ENCODE measurements at regions not wholly inside any gene's neighbourhood (a gene's known extent, or its start where the extent isn't known, plus 50 kb on each side); places are given as distances from the start of the nearest gene placed in this dataset.

GRCh38 chr5:133698259-133698554 is 85.9 kb upstream of the FSTL4 start:
- intact Hi-C loops (cut with micrococcal nuclease; ENCODE audit: unreplicated experiment), result no loop called here
- POLR2A ChIA-PET (ENCODE audit: low non-redundant PET), result no interaction called here

GRCh38 chr5:133697536-133698258 is 85.4 kb upstream of the FSTL4 start:
- H3K9me3 ChIP-seq (ENCODE audit: low read depth, low read length, poor library complexity, severe bottlenecking), result no peaks in the 10 kb centered on the region
- DNase-seq (ENCODE audit: low spot score), result no peak
- no peak overlapping the region for H3K27ac ChIP-seq (ENCODE audit: low read depth, low read length, poor library complexity, severe bottlenecking)
- no peak overlapping the region for H3K4me3 ChIP-seq (ENCODE audit: low read depth, low read length, poor library complexity, severe bottlenecking)
- TF ChIP-seq EZH2 (IDR thresholded peaks at IDR 0.05; ENCODE audit: borderline replicate concordance, low read depth, low read length, poor library complexity, severe bottlenecking) (no peak), CTCF (conservative IDR thresholded peaks at IDR 0.05; ENCODE audit: low read depth, low read length) (no peak)
- BruUV-seq (replicated peaks), result no TSS peak
- intact Hi-C loops (cut with micrococcal nuclease; ENCODE audit: unreplicated experiment), result no loop called here
- H3K36me3 ChIP-seq (ENCODE audit: insufficient read depth, low read length, poor library complexity, severe bottlenecking), result no peaks in the 10 kb centered on the region
- H3K4me1 ChIP-seq (ENCODE audit: insufficient read depth, low read length, poor library complexity, severe bottlenecking), result no peaks in the 10 kb centered on the region
- H3K27me3 ChIP-seq (replicated peaks; ENCODE audit: insufficient read depth, low read depth, low read length, poor library complexity), result no peaks in the 10 kb centered on the region
- ChIA-PET POLR2A (ENCODE audit: low non-redundant PET) (no interaction called here), CTCF (no interaction called here)

More at GRCh38 chr5:133698259-133698554, 85.9 kb upstream of the FSTL4 start:
- H3K36me3 ChIP-seq (ENCODE audit: insufficient read depth, low read length, poor library complexity, severe bottlenecking), result no peaks in the 10 kb centered on the region
- H3K27ac ChIP-seq (ENCODE audit: low read depth, low read length, poor library complexity, severe bottlenecking), result no peak overlapping the region
- CTCF ChIA-PET, result no interaction called here
- H3K27me3 ChIP-seq (replicated peaks; ENCODE audit: insufficient read depth, low read depth, low read length, poor library complexity), result no peaks in the 10 kb centered on the region
- TF ChIP-seq EZH2 (IDR thresholded peaks at IDR 0.05; ENCODE audit: borderline replicate concordance, low read depth, low read length, poor library complexity, severe bottlenecking) (no peak), CTCF (conservative IDR thresholded peaks at IDR 0.05; ENCODE audit: low read depth, low read length) (no peak)
- no peaks in the 10 kb centered on the region for H3K4me1 ChIP-seq (ENCODE audit: insufficient read depth, low read length, poor library complexity, severe bottlenecking)
- DNase-seq (ENCODE audit: low spot score), result no peak
- no peaks in the 10 kb centered on the region for H3K9me3 ChIP-seq (ENCODE audit: low read depth, low read length, poor library complexity, severe bottlenecking)
- H3K4me3 ChIP-seq (ENCODE audit: low read depth, low read length, poor library complexity, severe bottlenecking), result no peak overlapping the region
- no TSS peak for BruUV-seq (replicated peaks)

- Histone ChIP-seq H3K27ac (ENCODE audit: low read depth, low read length, poor library complexity, severe bottlenecking) (no peak overlapping the region), H3K9me3 (ENCODE audit: low read depth, low read length, poor library complexity, severe bottlenecking) (no peaks in the 10 kb centered on the region), H3K27me3 (replicated peaks; ENCODE audit: insufficient read depth, low read depth, low read length, poor library complexity) (peaks cover 2% of the 10 kb centered on the region), H3K36me3 (ENCODE audit: insufficient read depth, low read length, poor library complexity, severe bottlenecking) (no peaks in the 10 kb centered on the region), H3K4me3 (ENCODE audit: low read depth, low read length, poor library complexity, severe bottlenecking) (no peak overlapping the region), H3K4me1 (ENCODE audit: insufficient read depth, low read length, poor library complexity, severe bottlenecking) (no peaks in the 10 kb centered on the region)
- ChIA-PET CTCF (no interaction called here), POLR2A (ENCODE audit: low non-redundant PET) (no interaction called here)
- BruUV-seq (replicated peaks), result no TSS peak
- intact Hi-C loops (cut with micrococcal nuclease; ENCODE audit: unreplicated experiment), result no loop called here
- no peak for TF ChIP-seq CTCF (conservative IDR thresholded peaks at IDR 0.05; ENCODE audit: low read depth, low read length)
- TF ChIP-seq EZH2 (IDR thresholded peaks at IDR 0.05; ENCODE audit: borderline replicate concordance, low read depth, low read length, poor library complexity, severe bottlenecking), result no peak
- DNase-seq (ENCODE audit: low spot score), result no peak
Observed at GRCh38 chr5:133696782-133697507, 84.6 kb upstream of the FSTL4 start.
